ENCODE measurements at regions not wholly inside any gene's neighbourhood (a gene's known extent, or its start where the extent isn't known, plus 50 kb on each side); places are given as distances from the start of the nearest gene placed in this dataset.

GRCh38 chr12:93094988-93095737 lies 166.1 kb upstream of the EEA1 start:
- Histone ChIP-seq H3K9me3 (ENCODE audit: low read depth, low read length, poor library complexity, severe bottlenecking) (no peaks in the 10 kb centered on the region), H3K27me3 (replicated peaks; ENCODE audit: insufficient read depth, low read depth, low read length, poor library complexity) (no peaks in the 10 kb centered on the region), H3K27ac (ENCODE audit: low read depth, low read length, poor library complexity, severe bottlenecking) (no peak overlapping the region), H3K36me3 (ENCODE audit: insufficient read depth, low read length, poor library complexity, severe bottlenecking) (no peaks in the 10 kb centered on the region), H3K4me1 (ENCODE audit: insufficient read depth, low read length, poor library complexity, severe bottlenecking) (peaks cover 10% of the 10 kb centered on the region), H3K4me3 (ENCODE audit: low read depth, low read length, poor library complexity, severe bottlenecking) (no peak overlapping the region)
- no peak for TF ChIP-seq CTCF (conservative IDR thresholded peaks at IDR 0.05; ENCODE audit: low read depth, low read length)
- TF ChIP-seq EZH2 (IDR thresholded peaks at IDR 0.05; ENCODE audit: borderline replicate concordance, low read depth, low read length, poor library complexity, severe bottlenecking): no peak
- POLR2A ChIA-PET (ENCODE audit: low non-redundant PET): no interaction called here
- CTCF ChIA-PET: interaction anchor here (0.6 kb wide), 1 partner anchor 314 kb away, joined by 3 read pairs; no protein-coding TSS in a partner anchor
- DNase-seq (ENCODE audit: low spot score): no peak
- no TSS peak for BruUV-seq (replicated peaks)
- intact Hi-C loops (cut with micrococcal nuclease; ENCODE audit: unreplicated experiment): loop anchor here (5.0 kb wide), 3 partner anchors 108 to 302 kb away; partner anchors contain the start of gene NUDT4

GRCh38 chr12:93097417-93097816 lies 168.3 kb upstream of the EEA1 start:
- no peaks in the 10 kb centered on the region for H3K36me3 ChIP-seq (ENCODE audit: insufficient read depth, low read length, poor library complexity, severe bottlenecking)
- BruUV-seq (replicated peaks): no TSS peak
- peaks cover 22% of the 10 kb centered on the region for H3K4me1 ChIP-seq (ENCODE audit: insufficient read depth, low read length, poor library complexity, severe bottlenecking)
- ChIA-PET CTCF (interaction anchor here (0.5 kb wide), 1 partner anchor 300 kb away, joined by 15 read pairs; no protein-coding TSS in a partner anchor), POLR2A (ENCODE audit: low non-redundant PET) (no interaction called here)
- H3K27me3 ChIP-seq (replicated peaks; ENCODE audit: insufficient read depth, low read depth, low read length, poor library complexity): no peaks in the 10 kb centered on the region
- no peaks in the 10 kb centered on the region for H3K9me3 ChIP-seq (ENCODE audit: low read depth, low read length, poor library complexity, severe bottlenecking)
- DNase-seq (ENCODE audit: low spot score): no peak
- no peak overlapping the region for H3K4me3 ChIP-seq (ENCODE audit: low read depth, low read length, poor library complexity, severe bottlenecking)
- H3K27ac ChIP-seq (ENCODE audit: low read depth, low read length, poor library complexity, severe bottlenecking): no peak overlapping the region
- intact Hi-C loops (cut with micrococcal nuclease; ENCODE audit: unreplicated experiment): loop anchor here (5.0 kb wide), 3 partner anchors 110 to 300 kb away; partner anchors contain the start of gene NUDT4
- no peak for TF ChIP-seq CTCF (conservative IDR thresholded peaks at IDR 0.05; ENCODE audit: low read depth, low read length)
- no peak for TF ChIP-seq EZH2 (IDR thresholded peaks at IDR 0.05; ENCODE audit: borderline replicate concordance, low read depth, low read length, poor library complexity, severe bottlenecking)

GRCh38 chr12:93098077-93098476 lies 169.0 kb upstream of the EEA1 start:
- BruUV-seq (replicated peaks): no TSS peak
- intact Hi-C loops (cut with micrococcal nuclease; ENCODE audit: unreplicated experiment): loop anchor here (5.0 kb wide), 3 partner anchors 111 to 299 kb away; partner anchors contain the start of gene NUDT4
- POLR2A ChIA-PET (ENCODE audit: low non-redundant PET): no interaction called here

More at GRCh38 chr12:93098077-93098476, 169.0 kb upstream of the EEA1 start:
- H3K27me3 ChIP-seq (replicated peaks; ENCODE audit: insufficient read depth, low read depth, low read length, poor library complexity): no peaks in the 10 kb centered on the region
- no peak overlapping the region for H3K27ac ChIP-seq (ENCODE audit: low read depth, low read length, poor library complexity, severe bottlenecking)
- H3K36me3 ChIP-seq (ENCODE audit: insufficient read depth, low read length, poor library complexity, severe bottlenecking): no peaks in the 10 kb centered on the region
- H3K4me3 ChIP-seq (ENCODE audit: low read depth, low read length, poor library complexity, severe bottlenecking): no peak overlapping the region
- TF ChIP-seq CTCF (conservative IDR thresholded peaks at IDR 0.05; ENCODE audit: low read depth, low read length) (peak; percentile 65), EZH2 (IDR thresholded peaks at IDR 0.05; ENCODE audit: borderline replicate concordance, low read depth, low read length, poor library complexity, severe bottlenecking) (no peak)
- peak; percentile 79 for DNase-seq (ENCODE audit: low spot score)
- H3K4me1 ChIP-seq (ENCODE audit: insufficient read depth, low read length, poor library complexity, severe bottlenecking): peaks cover 23% of the 10 kb centered on the region
- CTCF ChIA-PET: interaction anchor here (0.6 kb wide), 1 partner anchor 10 kb away, joined by 3 read pairs; no protein-coding TSS in a partner anchor
- H3K9me3 ChIP-seq (ENCODE audit: low read depth, low read length, poor library complexity, severe bottlenecking): no peaks in the 10 kb centered on the region
